ENCODE measurements at regions not wholly inside any gene's neighbourhood (a gene's known extent, or its start where the extent isn't known, plus 50 kb on each side); places are given as distances from the start of the nearest gene placed in this dataset.

DNA sequence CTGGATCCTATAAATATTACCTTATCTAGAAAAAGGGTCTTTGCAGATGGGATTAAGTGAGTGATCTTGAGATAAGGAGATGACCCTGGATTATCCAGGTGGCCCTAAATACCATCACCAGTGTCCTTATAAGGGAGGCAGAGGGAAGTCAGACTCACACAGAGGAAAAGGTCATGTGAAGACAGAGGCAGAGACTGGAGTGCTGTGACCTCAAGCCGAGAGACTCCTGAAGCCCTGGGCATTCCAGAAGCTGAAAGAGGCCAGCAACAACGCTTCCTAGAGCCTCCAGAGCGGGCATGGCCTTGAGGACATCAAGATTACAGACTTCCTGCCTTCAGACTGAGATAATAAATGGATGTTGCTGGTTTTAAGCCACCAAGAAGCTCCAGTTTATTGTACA, 118.8 kb downstream of the ATPSCKMT start:
- H3K27ac ChIP-seq (ENCODE audit: low read depth, low read length) = no peak overlapping the region
- TF ChIP-seq SUZ12 (IDR thresholded peaks at IDR 0.05; ENCODE audit: low read length) = no peak
- TF ChIP-seq BCL11A (IDR thresholded peaks at IDR 0.05; ENCODE audit: low read depth in 2 of 2, low read length in 2 of 2) = no peak
- TF ChIP-seq SAP30 (IDR thresholded peaks at IDR 0.05; ENCODE audit: insufficient read depth, insufficient replicate concordance, low read length) = no peak
- TF ChIP-seq SP2 (IDR thresholded peaks at IDR 0.05; ENCODE audit: low read length) = no peak
- TF ChIP-seq ASH2L (IDR thresholded peaks at IDR 0.05; ENCODE audit: low read length) = no peak
- no peak for TF ChIP-seq ZNF274 (IDR thresholded peaks at IDR 0.05; ENCODE audit: borderline replicate concordance, extremely low read depth, low read length)
- TF ChIP-seq GTF2F1 (IDR thresholded peaks at IDR 0.05; ENCODE audit: borderline replicate concordance, low read depth, low read length) = no peak
- TF ChIP-seq SIX5 (IDR thresholded peaks at IDR 0.05; ENCODE audit: low read depth, low read length) = no peak
- TF ChIP-seq, protein P1, sequence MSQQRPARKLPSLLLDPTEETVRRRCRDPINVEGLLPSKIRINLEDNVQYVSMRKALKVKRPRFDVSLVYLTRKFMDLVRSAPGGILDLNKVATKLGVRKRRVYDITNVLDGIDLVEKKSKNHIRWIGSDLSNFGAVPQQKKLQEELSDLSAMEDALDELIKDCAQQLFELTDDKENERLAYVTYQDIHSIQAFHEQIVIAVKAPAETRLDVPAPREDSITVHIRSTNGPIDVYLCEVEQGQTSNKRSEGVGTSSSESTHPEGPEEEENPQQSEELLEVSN (IDR thresholded peaks at IDR 0.05) = no peak
- no peak for TF ChIP-seq KDM4A (IDR thresholded peaks at IDR 0.05; ENCODE audit: low read depth, low read length, severe bottlenecking)
- TF ChIP-seq RXRA (IDR thresholded peaks at IDR 0.05; ENCODE audit: insufficient read depth, low read depth, low read length) = no peak
- no peak for TF ChIP-seq NANOG (IDR thresholded peaks at IDR 0.05; ENCODE audit: insufficient read depth, low read depth, low read length, poor library complexity, severe bottlenecking)
- TF ChIP-seq CHD1 (IDR thresholded peaks at IDR 0.05; ENCODE audit: low read depth, low read length) = no peak
- no peak for TF ChIP-seq TAF1 (IDR thresholded peaks at IDR 0.05; ENCODE audit: low read depth, low read length)
- TF ChIP-seq BACH1 (IDR thresholded peaks at IDR 0.05; ENCODE audit: low read length) = no peak

More for the DNA sequence above, 118.8 kb downstream of the ATPSCKMT start:
- Histone ChIP-seq H2AFZ (ENCODE audit: low read length) (0 out of 2 replicates have a peak overlapping the region, but pooled peaks have one; percentile 40), H2BK120ac (replicated peaks; ENCODE audit: low read depth, low read length) (no peak overlapping the region), H2BK15ac (ENCODE audit: low read length) (no peak overlapping the region), H3K9me3 (ENCODE audit: insufficient read depth in 2 of 2, low read depth in 1 of 2, low read length in 1 of 2) (no peaks in the 10 kb centered on the region), H3K4me2 (ENCODE audit: insufficient read depth in 1 of 2, low read depth in 2 of 2, low read length in 2 of 2) (no peak overlapping the region), H4K91ac (replicated peaks; ENCODE audit: insufficient read length, low read length) (no peak overlapping the region), H3K79me1 (ENCODE audit: low read depth, low read length) (no peaks in the 10 kb centered on the region), H3K4me3 (ENCODE audit: extremely low read depth in 1 of 4, insufficient read depth in 2 of 4, low read depth in 3 of 4, low read length in 4 of 4) (no peak overlapping the region), H3K14ac (ENCODE audit: insufficient read length) (no peak overlapping the region), H2BK5ac (ENCODE audit: low read depth, low read length) (no peak overlapping the region), H2BK20ac (ENCODE audit: low read length) (no peak overlapping the region), H3K9ac (replicated peaks in 1 of 4; ENCODE audit: extremely low read depth in 1 of 4, low read depth in 3 of 4, low read length in 3 of 4) (no peak overlapping the region), H2AK5ac (ENCODE audit: low read depth, low read length) (no peak overlapping the region), H2BK12ac (ENCODE audit: low read depth, low read length) (no peak overlapping the region), H4K20me1 (replicated peaks in 1 of 2; ENCODE audit: control insufficient read depth in 1 of 2, insufficient read depth in 2 of 2, low read length in 2 of 2) (no peaks in the 10 kb centered on the region), H3K23me2 (ENCODE audit: low read depth, low read length) (no peaks in the 10 kb centered on the region), H3K36me3 (ENCODE audit: control insufficient read depth in 2 of 4, insufficient read depth in 4 of 4, low read length in 3 of 4) (no peaks in the 10 kb centered on the region), H3K4ac (replicated peaks; ENCODE audit: insufficient read length, low read depth, low read length) (no peak overlapping the region), H3K27me3 (replicated peaks in 1 of 4; ENCODE audit: control insufficient read depth in 3 of 4, extremely low read depth in 1 of 4, insufficient read depth in 3 of 4, low read length in 3 of 4) (no peaks in the 10 kb centered on the region), H3K4me1 (replicated peaks in 1 of 4; ENCODE audit: control insufficient read depth in 3 of 4, insufficient read depth in 4 of 4, low read length in 3 of 4) (no peaks in the 10 kb centered on the region), H3K18ac (ENCODE audit: extremely low read depth, low read length) (no peak overlapping the region), H3K23ac (ENCODE audit: insufficient read length) (no peak overlapping the region), H4K5ac (ENCODE audit: insufficient read length, low read depth, low read length) (no peak overlapping the region), H4K8ac (ENCODE audit: extremely low read depth, insufficient read depth, low read length) (no peak overlapping the region), H3K79me2 (ENCODE audit: control insufficient read depth in 1 of 2, insufficient read depth in 2 of 2, low read length in 2 of 2) (no peaks in the 10 kb centered on the region), H3K56ac (replicated peaks; ENCODE audit: insufficient read length, low read depth, low read length) (no peak overlapping the region)
- FAIRE-seq (no peak), DNase-seq (ENCODE audit: low read depth in 1 of 2, low spot score in 2 of 2) (no peak)
- POLR2A ChIA-PET (ENCODE audit: partially characterized antibody) = no interaction called here
- CTCF ChIA-PET (ENCODE audit: partially characterized antibody) = interaction anchor here (0.7 to 0.8 kb wide), 3 partner anchors 29 to 101 kb away, joined by 3 to 5 read pairs (median 4); no protein-coding TSS in a partner anchor
- WGBS, 2 experiments (ENCODE audit: extremely low coverage in 1 of 2, insufficient coverage in 1 of 2, insufficient read length in 1 of 2, insufficient replicate concordance in 2 of 2, low coverage in 1 of 2, low lambda C conversion rate in 2 of 2, missing lambda C conversion rate in 1 of 2) = 88% methylated on average over 3 of the region's 3 CpGs; no CpG with 5 or more reads in 1 of the 2 experiments
